MM.1S (cell line): ENCODE measurements at regions not wholly inside any gene's neighbourhood (a gene's known extent, or its start where the extent isn't known, plus 50 kb on each side); places are given as distances from the start of the nearest gene placed in this dataset.

Experiments used
- DNase-seq: peaks from one replicate; pipeline ENCODE4 v3.0.0-alpha.2; 2015
- H2AFZ ChIP-seq: fragments of 300-600 bp; sonication (generic); 2 replicates; pipeline ENCODE4 v1.6.0; 2016; ENCODE audit warnings: antibody characterized with exemption, low read length
- H3F3A ChIP-seq: fragments of 300-600 bp; sonication (generic); 2 replicates; pipeline ENCODE4 v1.6.1; 2016; ENCODE audit warnings: mild to moderate bottlenecking, antibody characterized with exemption, low read length, moderate library complexity, mixed read lengths; ENCODE audit not compliant: insufficient read depth
- H3K27ac ChIP-seq: fragments of 300-600 bp; sonication (generic); 2 replicates; pipeline ENCODE4 v1.5.1; 2016; ENCODE audit warnings: mild to moderate bottlenecking, low read length
- H3K27me3 ChIP-seq: fragments of 300-600 bp; sonication (generic); replicated peaks from 2 replicates; pipeline ENCODE4 v1.6.0; 2016; ENCODE audit warnings: low read length; ENCODE audit not compliant: insufficient read depth
- H3K36me3 ChIP-seq: fragments of 300-600 bp; sonication (generic); replicated peaks from 2 replicates; pipeline ENCODE4 v1.6.1; 2016; ENCODE audit warnings: mild to moderate bottlenecking, low read length, mixed read lengths; ENCODE audit not compliant: insufficient read depth
- H3K4me1 ChIP-seq: fragments of 300-600 bp; sonication (generic); 2 replicates; pipeline ENCODE4 v1.6.1; 2016; ENCODE audit warnings: low read length, mixed read lengths
- H3K4me2 ChIP-seq: fragments of 300-600 bp; sonication (generic); 2 replicates; pipeline ENCODE4 v1.6.0; 2016; ENCODE audit warnings: low read depth, low read length
- H3K4me3 ChIP-seq: fragments of 300-600 bp; sonication (generic); 2 replicates; pipeline ENCODE4 v1.5.1; 2016; ENCODE audit warnings: low read length, mixed read lengths
- H3K79me2 ChIP-seq: fragments of 300-600 bp; sonication (generic); 2 replicates; pipeline ENCODE4 v1.6.1; 2016; ENCODE audit warnings: mixed run types, low read length, mixed read lengths
- H3K9ac ChIP-seq: fragments of 300-600 bp; sonication (generic); 2 replicates; pipeline ENCODE4 v1.6.1; 2016; ENCODE audit warnings: low read length, mixed read lengths
- H3K9me2 ChIP-seq: fragments of 300-600 bp; sonication (generic); replicated peaks from 2 replicates; pipeline ENCODE4 v1.6.1; 2016; ENCODE audit warnings: mild to moderate bottlenecking, low read length, mixed read lengths; ENCODE audit not compliant: insufficient read depth
- H3K9me3 ChIP-seq: fragments of 300-600 bp; sonication (generic); replicated peaks from 2 replicates; pipeline ENCODE4 v1.6.1; 2016; ENCODE audit warnings: mild to moderate bottlenecking, low read length, mixed read lengths; ENCODE audit not compliant: insufficient read depth
- H4K20me1 ChIP-seq: fragments of 300-600 bp; sonication (generic); 2 replicates; pipeline ENCODE4 v1.6.1; 2016; ENCODE audit warnings: mild to moderate bottlenecking, low read length, moderate library complexity, mixed read lengths; ENCODE audit not compliant: insufficient read depth
- CTCF ChIP-seq: fragments of 300-600 bp; sonication (generic); IDR thresholded peaks from 2 replicates; pipeline ENCODE4 v1.5.1; 2016; ENCODE audit warnings: antibody characterized with exemption, low read length, mixed read lengths
- EZH2 ChIP-seq: fragments of 300-600 bp; sonication (generic); optimal IDR thresholded peaks from 2 replicates; pipeline ENCODE3; 2017; ENCODE audit warnings: low read depth, mild to moderate bottlenecking, antibody characterized with exemption, low read length, mixed read lengths
- EZH2phosphoT487 ChIP-seq: fragments of 300-600 bp; sonication (generic); IDR thresholded peaks from 2 replicates; pipeline ENCODE4 v1.6.1; 2018; ENCODE audit warnings: antibody characterized with exemption, low read length

GRCh38 chr21:21664871-21665270, 666.7 kb downstream of the NCAM2 start:
- TF ChIP-seq EZH2: no peak
- TF ChIP-seq EZH2phosphoT487: no peak
- no peak for TF ChIP-seq CTCF
- H3K36me3 ChIP-seq: no peaks in the 10 kb centered on the region
- no peak overlapping the region for H3K4me3 ChIP-seq
- peaks cover 17% of the 10 kb centered on the region for H3F3A ChIP-seq
- H2AFZ ChIP-seq: no peak overlapping the region
- H3K79me2 ChIP-seq: no peaks in the 10 kb centered on the region
- H4K20me1 ChIP-seq: no peaks in the 10 kb centered on the region
- no peaks in the 10 kb centered on the region for H3K9me3 ChIP-seq
- H3K9me2 ChIP-seq: no peaks in the 10 kb centered on the region
- H3K9ac ChIP-seq: no peak overlapping the region
- H3K4me2 ChIP-seq: no peak overlapping the region
- no peak for DNase-seq
- H3K27me3 ChIP-seq: no peaks in the 10 kb centered on the region
- peaks cover 25% of the 10 kb centered on the region for H3K4me1 ChIP-seq
- no peak overlapping the region for H3K27ac ChIP-seq

GRCh38 chr21:21666689-21667088, 668.5 kb downstream of the NCAM2 start:
- Histone ChIP-seq H3K9me3 (no peaks in the 10 kb centered on the region), H3K36me3 (no peaks in the 10 kb centered on the region), H3K4me2 (no peak overlapping the region), H3K27me3 (no peaks in the 10 kb centered on the region), H3K9me2 (no peaks in the 10 kb centered on the region), H3K79me2 (no peaks in the 10 kb centered on the region), H2AFZ (no peak overlapping the region), H3K4me1 (peaks cover 25% of the 10 kb centered on the region), H4K20me1 (no peaks in the 10 kb centered on the region), H3F3A (peaks cover 17% of the 10 kb centered on the region), H3K9ac (no peak overlapping the region), H3K4me3 (no peak overlapping the region), H3K27ac (no peak overlapping the region)
- no peak for DNase-seq
- TF ChIP-seq CTCF (no peak), EZH2 (no peak), EZH2phosphoT487 (no peak)

- peaks cover 25% of the 10 kb centered on the region for H3K4me1 ChIP-seq
- DNase-seq: peak; percentile 62
- peak overlapping the region; percentile 60 for H3K27ac ChIP-seq
- H3K9me3 ChIP-seq: no peaks in the 10 kb centered on the region
- peak overlapping the region; percentile 29 for H2AFZ ChIP-seq
- peaks cover 17% of the 10 kb centered on the region for H3F3A ChIP-seq
- H3K27me3 ChIP-seq: no peaks in the 10 kb centered on the region
- no peaks in the 10 kb centered on the region for H3K9me2 ChIP-seq
- peak overlapping the region; percentile 1; the same call in 1 of the 2 replicates for H3K9ac ChIP-seq
- peak overlapping the region; percentile 52 for H3K4me2 ChIP-seq
- H4K20me1 ChIP-seq: no peaks in the 10 kb centered on the region
- no peaks in the 10 kb centered on the region for H3K79me2 ChIP-seq
- H3K4me3 ChIP-seq: peak overlapping the region; percentile 34
- TF ChIP-seq EZH2: no peak
- no peak for TF ChIP-seq CTCF
- TF ChIP-seq EZH2phosphoT487: no peak
- H3K36me3 ChIP-seq: no peaks in the 10 kb centered on the region
Observed at GRCh38 chr21:21668198-21668597, 670.0 kb downstream of the NCAM2 start.
